H9 (cell line): ENCODE measurements at regions not wholly inside any gene's neighbourhood (a gene's known extent, or its start where the extent isn't known, plus 50 kb on each side); places are given as distances from the start of the nearest gene placed in this dataset.

Experiments
- DNase-seq: peaks from one replicate; pipeline ENCODE4 v3.0.0-alpha.2; 2017
- H2AFZ ChIP-seq: one replicate; pipeline ENCODE4 v1.6.1; 2013; ENCODE audit warnings: mild to moderate bottlenecking, low read length, control low read depth, moderate library complexity
- H2AK5ac ChIP-seq: 2 replicates; pipeline ENCODE4 v1.6.1; 2013; ENCODE audit warnings: low read length, control low read depth, mixed read lengths; ENCODE audit not compliant: insufficient read length
- H2BK120ac ChIP-seq: one replicate; pipeline ENCODE4 v1.6.1; 2013; ENCODE audit warnings: low read depth, mild to moderate bottlenecking, low read length, control low read depth, inconsistent platforms; ENCODE audit not compliant: poor library complexity, severe bottlenecking
- H2BK12ac ChIP-seq: 2 replicates; pipeline ENCODE4 v1.6.1; 2013; ENCODE audit warnings: low read length, control low read depth, mixed read lengths, low read depth; ENCODE audit not compliant: insufficient read length
- H2BK15ac ChIP-seq: 2 replicates; pipeline ENCODE4 v1.6.1; 2013; ENCODE audit warnings: low read depth, low read length, control low read depth
- H2BK20ac ChIP-seq: one replicate; pipeline ENCODE4 v1.6.1; 2013; ENCODE audit warnings: low read depth, mild to moderate bottlenecking, low read length, control low read depth, inconsistent platforms; ENCODE audit not compliant: poor library complexity, severe bottlenecking
- H2BK5ac ChIP-seq: 2 replicates; pipeline ENCODE4 v1.6.1; 2013; ENCODE audit warnings: low read length, control low read depth, mixed read lengths; ENCODE audit not compliant: insufficient read length
- H3K14ac ChIP-seq: 2 replicates; pipeline ENCODE4 v1.6.1; 2013; ENCODE audit warnings: low read length, control low read depth; ENCODE audit not compliant: insufficient read depth
- H3K18ac ChIP-seq: 2 replicates; pipeline ENCODE4 v1.6.1; 2013; ENCODE audit warnings: low read depth, mild to moderate bottlenecking, mixed read lengths, low read length, control low read depth; ENCODE audit not compliant: insufficient read length
- H3K23ac ChIP-seq: 2 replicates; pipeline ENCODE4 v1.6.1; 2013; ENCODE audit warnings: low read length, control low read depth, mixed read lengths, low read depth; ENCODE audit not compliant: insufficient read length
- H3K23me2 ChIP-seq: 2 replicates; pipeline ENCODE4 v1.6.1; 2013; ENCODE audit warnings: low read depth, mild to moderate bottlenecking, mixed read lengths, low read length, control low read depth; ENCODE audit not compliant: insufficient read length, poor library complexity, severe bottlenecking
- H3K27ac ChIP-seq: 2 replicates; pipeline ENCODE4 v1.5.1; 2013; ENCODE audit warnings: low read length, control low read depth, mixed read lengths, low read depth; ENCODE audit not compliant: insufficient read length
- H3K27me3 ChIP-seq: 2 replicates; pipeline ENCODE4 v1.6.1; 2013; ENCODE audit warnings: low read length, control low read depth, inconsistent platforms; ENCODE audit not compliant: insufficient read depth
- H3K4ac ChIP-seq: 2 replicates; pipeline ENCODE4 v1.6.1; 2013; ENCODE audit warnings: low read depth, mild to moderate bottlenecking, control low read depth, inconsistent platforms, low read length, moderate library complexity
- H3K4me1 ChIP-seq: 2 replicates; pipeline ENCODE4 v1.6.1; 2013; ENCODE audit warnings: low read length, control low read depth, inconsistent platforms; ENCODE audit not compliant: insufficient read depth
- H3K4me2 ChIP-seq: 2 replicates; pipeline ENCODE4 v1.6.1; 2013; ENCODE audit warnings: low read length, control low read depth, mixed read lengths; ENCODE audit not compliant: insufficient read length, insufficient read depth
- H3K56ac ChIP-seq: 2 replicates; pipeline ENCODE4 v1.6.1; 2013; ENCODE audit warnings: low read depth, mild to moderate bottlenecking, mixed read lengths, low read length, control low read depth; ENCODE audit not compliant: insufficient read length
- H3K79me1 ChIP-seq: 2 replicates; pipeline ENCODE4 v1.6.1; 2013; ENCODE audit warnings: low read depth, mild to moderate bottlenecking, moderate library complexity, low read length, control low read depth, inconsistent platforms; ENCODE audit not compliant: insufficient read depth, poor library complexity, severe bottlenecking
- H3K79me2 ChIP-seq: 2 replicates; pipeline ENCODE4 v1.6.1; 2013; ENCODE audit warnings: low read length, control low read depth, inconsistent platforms; ENCODE audit not compliant: insufficient read depth
- H3K9ac ChIP-seq: 2 replicates; pipeline ENCODE4 v1.6.1; 2013; ENCODE audit warnings: low read length, control low read depth, mixed read lengths; ENCODE audit not compliant: insufficient read length; ENCODE audit errors: extremely low read depth
- H3K9me3 ChIP-seq: one replicate; pipeline ENCODE4 v1.6.1; 2013; ENCODE audit warnings: low read depth, low read length, inconsistent platforms; ENCODE audit not compliant: control insufficient read depth
- H3T11ph ChIP-seq: one replicate; pipeline ENCODE4 v1.6.1; 2013; ENCODE audit warnings: mild to moderate bottlenecking, low read length, control low read depth, inconsistent platforms
- H4K20me1 ChIP-seq: one replicate; pipeline ENCODE4 v1.6.1; 2013; ENCODE audit not compliant: control insufficient read depth, insufficient read length, insufficient read depth
- H4K5ac ChIP-seq: 2 replicates; pipeline ENCODE4 v1.6.1; 2013; ENCODE audit warnings: low read depth, mild to moderate bottlenecking, mixed read lengths, low read length, control low read depth; ENCODE audit not compliant: insufficient read length
- H4K8ac ChIP-seq: replicated peaks from 2 replicates; pipeline ENCODE4 v1.6.1; 2013; ENCODE audit warnings: low read length, control low read depth, mixed read lengths, low read depth; ENCODE audit not compliant: insufficient read length
- H4K91ac ChIP-seq: 2 replicates; pipeline ENCODE4 v1.6.1; 2013; ENCODE audit warnings: low read depth, mild to moderate bottlenecking, moderate library complexity, mixed read lengths, low read length, control low read depth; ENCODE audit not compliant: insufficient read length
- H3K27ac Mint-ChIP-seq, 3 experiments: 2 replicates in 2 of 3; 3 replicates in 1 of 3; pipeline ENCODE4 v1.8.0; 2020 to 2021; ENCODE audit warnings: mixed read lengths in 3 of 3, mild to moderate bottlenecking in 1 of 3, moderate library complexity in 1 of 3
- H3K27me3 Mint-ChIP-seq: 2 replicates; pipeline ENCODE4 v1.8.0; 2021; ENCODE audit warnings: low read depth, mild to moderate bottlenecking, moderate library complexity, mixed read lengths
- H3K36me3 Mint-ChIP-seq, 3 experiments: 2 replicates in 2 of 3; 3 replicates in 1 of 3; pipeline ENCODE4 v1.8.0; 2020 to 2021; ENCODE audit warnings: low read depth in 3 of 3, mixed read lengths in 3 of 3; ENCODE audit not compliant: insufficient read depth in 1 of 3
- H3K4me1 Mint-ChIP-seq, 2 experiments: 2 replicates each; pipeline ENCODE4 v1.8.0; 2020; ENCODE audit warnings: mixed read lengths in 2 of 2
- H3K4me3 Mint-ChIP-seq, 2 experiments: 2 replicates in 1 of 2; 3 replicates in 1 of 2; pipeline ENCODE4 v1.8.0; 2020 to 2021; ENCODE audit warnings: mild to moderate bottlenecking in 2 of 2, mixed read lengths in 2 of 2, moderate library complexity in 1 of 2
- H3K9me3 Mint-ChIP-seq, 2 experiments: 2 replicates in 1 of 2; 3 replicates in 1 of 2; pipeline ENCODE4 v1.8.0; 2020; ENCODE audit warnings: mild to moderate bottlenecking in 2 of 2, mixed read lengths in 2 of 2, moderate library complexity in 1 of 2
- WGBS: extraction: QIAGEN DNeasy Blood & Tissue Kit; methylation state at CpG from one replicate; pipeline ENCODE4 v1.1.7; 2013; ENCODE audit warnings: missing lambda C conversion rate, low lambda C conversion rate, mixed read lengths; ENCODE audit not compliant: insufficient read length; ENCODE audit errors: extremely low coverage; 5-methylcytosine and 5-hydroxymethylcytosine counted together
- TF ChIP-seq, protein P1 (sequence below): fragments of 200-600 bp; sonication (generic); conservative IDR thresholded peaks from 3 replicates; pipeline ENCODE4 v1.8.0; 2021; ENCODE audit warnings: antibody characterized with exemption, mild to moderate bottlenecking

DNA sequence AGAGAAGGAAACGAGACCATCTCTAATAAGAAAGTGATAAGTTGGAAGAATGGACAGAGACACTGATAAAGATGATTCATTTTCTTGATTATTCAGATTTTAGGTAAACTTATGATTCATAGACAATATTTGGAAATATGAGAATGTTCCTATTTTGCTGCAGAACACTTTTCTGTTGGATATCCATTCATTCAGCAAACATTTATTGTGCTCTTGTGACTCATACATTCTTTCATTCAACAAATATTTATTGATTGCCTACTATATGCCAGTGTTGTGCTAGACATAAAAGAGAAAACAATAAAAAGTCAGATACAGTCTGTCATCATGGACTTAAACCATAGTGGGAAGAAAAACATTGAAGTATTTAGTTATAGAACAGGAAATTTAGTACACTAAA is 1232.0 kb downstream of the STIM2 start:
- H3K23me2 ChIP-seq = no peaks in the 10 kb centered on the region
- H2BK20ac ChIP-seq = no peak overlapping the region
- H3K9ac ChIP-seq = no peak overlapping the region
- H3K79me1 ChIP-seq = no peaks in the 10 kb centered on the region
- H3K56ac ChIP-seq = no peak overlapping the region
- H4K91ac ChIP-seq = no peak overlapping the region
- H3K23ac ChIP-seq = no peak overlapping the region
- no peaks in the 10 kb centered on the region for H3K9me3 Mint-ChIP-seq
- H3K14ac ChIP-seq = no peak overlapping the region
- no peak overlapping the region for H2BK15ac ChIP-seq
- no peak for DNase-seq
- no peak overlapping the region for H3K27ac Mint-ChIP-seq
- no peak overlapping the region for H2BK5ac ChIP-seq
- H3K4me3 Mint-ChIP-seq = no peak overlapping the region
- no peak overlapping the region for H4K5ac ChIP-seq
- H3K4ac ChIP-seq = no peak overlapping the region
- no CpG with 5 or more reads among the region's 1 CpG for WGBS
- no peak overlapping the region for H3K18ac ChIP-seq
- H3K27me3 Mint-ChIP-seq = peaks cover 3% of the 10 kb centered on the region; the same call in 1 of the 2 replicates
- no peak overlapping the region for H3K4me2 ChIP-seq
- H3K9me3 ChIP-seq = no peaks in the 10 kb centered on the region
- no peak overlapping the region for H3K27ac ChIP-seq
- no peaks in the 10 kb centered on the region for H3K79me2 ChIP-seq
- no peak overlapping the region for H2AK5ac ChIP-seq
- no peaks in the 10 kb centered on the region for H3K4me1 ChIP-seq
- no peaks in the 10 kb centered on the region for H3K27me3 ChIP-seq
- H4K20me1 ChIP-seq = no peaks in the 10 kb centered on the region
- TF ChIP-seq, protein P1, sequence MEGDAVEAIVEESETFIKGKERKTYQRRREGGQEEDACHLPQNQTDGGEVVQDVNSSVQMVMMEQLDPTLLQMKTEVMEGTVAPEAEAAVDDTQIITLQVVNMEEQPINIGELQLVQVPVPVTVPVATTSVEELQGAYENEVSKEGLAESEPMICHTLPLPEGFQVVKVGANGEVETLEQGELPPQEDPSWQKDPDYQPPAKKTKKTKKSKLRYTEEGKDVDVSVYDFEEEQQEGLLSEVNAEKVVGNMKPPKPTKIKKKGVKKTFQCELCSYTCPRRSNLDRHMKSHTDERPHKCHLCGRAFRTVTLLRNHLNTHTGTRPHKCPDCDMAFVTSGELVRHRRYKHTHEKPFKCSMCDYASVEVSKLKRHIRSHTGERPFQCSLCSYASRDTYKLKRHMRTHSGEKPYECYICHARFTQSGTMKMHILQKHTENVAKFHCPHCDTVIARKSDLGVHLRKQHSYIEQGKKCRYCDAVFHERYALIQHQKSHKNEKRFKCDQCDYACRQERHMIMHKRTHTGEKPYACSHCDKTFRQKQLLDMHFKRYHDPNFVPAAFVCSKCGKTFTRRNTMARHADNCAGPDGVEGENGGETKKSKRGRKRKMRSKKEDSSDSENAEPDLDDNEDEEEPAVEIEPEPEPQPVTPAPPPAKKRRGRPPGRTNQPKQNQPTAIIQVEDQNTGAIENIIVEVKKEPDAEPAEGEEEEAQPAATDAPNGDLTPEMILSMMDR = no peak
- H3K4me1 Mint-ChIP-seq = no peaks in the 10 kb centered on the region
- no peak overlapping the region for H2BK120ac ChIP-seq
- no peak overlapping the region for H4K8ac ChIP-seq
- no peak overlapping the region for H2AFZ ChIP-seq
- no peaks in the 10 kb centered on the region for H3K36me3 Mint-ChIP-seq
- H3T11ph ChIP-seq = no peak overlapping the region
- no peak overlapping the region for H2BK12ac ChIP-seq
